Breast epithelium (tissue), 3 donors: ENCODE measurements at regions not wholly inside any gene's neighbourhood (a gene's known extent, or its start where the extent isn't known, plus 50 kb on each side); places are given as distances from the start of the nearest gene placed in this dataset.

Experiments used
- CTCF ChIP-seq, 3 donors: fragments of 450-650 bp; IDR thresholded peaks; one replicate each; pipeline ENCODE4 v1.5.1; 2016 to 2017; ENCODE audit warnings: antibody characterized with exemption in 3 of 3, mild to moderate bottlenecking in 3 of 3, moderate library complexity in 3 of 3
- POLR2A ChIP-seq: fragments of 450-650 bp; IDR thresholded peaks from one replicate; pipeline ENCODE4 v1.6.1; 2016; ENCODE audit warnings: antibody characterized with exemption, mild to moderate bottlenecking, moderate library complexity

DNA sequence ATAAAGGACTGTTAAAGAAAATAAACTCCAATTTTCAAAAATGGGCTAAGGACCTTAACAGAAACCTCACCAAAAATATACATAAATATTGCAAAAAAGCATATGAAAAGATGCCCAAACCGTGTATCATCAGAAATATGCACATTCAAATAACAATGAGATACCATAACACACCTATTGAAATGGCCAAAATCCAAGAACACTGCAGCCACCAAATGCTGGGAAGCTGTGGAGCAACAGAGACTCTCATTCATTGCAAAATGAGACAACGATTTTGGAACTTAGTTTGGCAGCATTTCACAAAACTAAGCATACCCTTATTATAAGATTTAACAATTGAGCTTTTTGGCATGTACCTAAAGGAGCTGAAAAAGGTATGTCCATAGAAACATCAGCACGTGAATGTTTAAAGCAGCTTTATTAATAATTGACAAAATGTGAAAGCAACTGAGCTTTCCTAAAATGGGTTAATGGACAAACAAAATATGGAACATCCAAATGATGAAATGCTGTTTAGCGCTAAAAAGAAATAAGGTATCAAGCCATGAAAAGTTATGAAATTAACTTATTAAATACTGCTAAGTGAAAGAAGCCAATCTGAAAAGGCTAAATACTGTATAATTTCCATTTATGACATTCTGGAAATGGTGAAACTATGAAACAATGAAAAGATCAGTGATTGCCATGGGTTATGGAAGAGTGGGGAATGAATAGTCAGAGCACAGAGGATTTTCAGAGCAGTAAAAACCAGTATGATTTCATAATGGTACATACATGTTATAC, 592.6 kb upstream of the ADGRB3 start:
- TF ChIP-seq POLR2A (no peak), CTCF (IDR thresholded peaks at IDR 0.05) (no peak)
